Progenitor cell of endocrine pancreas (in vitro differentiated cells): ENCODE measurements at regions not wholly inside any gene's neighbourhood (a gene's known extent, or its start where the extent isn't known, plus 50 kb on each side); places are given as distances from the start of the nearest gene placed in this dataset.

Experiments used
- DNase-seq: peaks from one replicate; pipeline ENCODE4 v3.0.0; 2021; ENCODE audit warnings: low spot score; ENCODE audit not compliant: unreplicated experiment
- H3K27ac Mint-ChIP-seq: 2 replicates; pipeline ENCODE4 v1.8.0; 2021; ENCODE audit warnings: mild to moderate bottlenecking, moderate library complexity, mixed read lengths
- H3K27me3 Mint-ChIP-seq: 2 replicates; pipeline ENCODE4 v1.8.0; 2021; ENCODE audit warnings: mixed read lengths
- H3K36me3 Mint-ChIP-seq: 2 replicates; pipeline ENCODE4 v1.8.0; 2022; ENCODE audit warnings: mixed read lengths; ENCODE audit not compliant: insufficient read depth
- H3K4me1 Mint-ChIP-seq: 2 replicates; pipeline ENCODE4 v1.8.0; 2021; ENCODE audit warnings: low read depth, mixed read lengths
- H3K4me3 Mint-ChIP-seq: 2 replicates; pipeline ENCODE4 v1.8.0; 2021; ENCODE audit warnings: low read depth, mild to moderate bottlenecking, moderate library complexity, mixed read lengths
- H3K9me3 Mint-ChIP-seq: 2 replicates; pipeline ENCODE4 v1.8.0; 2021; ENCODE audit warnings: low read depth, mixed read lengths
- CTCF ChIP-seq: fragments of 200-600 bp; sonication (generic); IDR thresholded peaks from one replicate; pipeline ENCODE4 v1.5.0; 2021; ENCODE audit warnings: antibody characterized with exemption, mild to moderate bottlenecking; ENCODE audit not compliant: unreplicated experiment

DNA sequence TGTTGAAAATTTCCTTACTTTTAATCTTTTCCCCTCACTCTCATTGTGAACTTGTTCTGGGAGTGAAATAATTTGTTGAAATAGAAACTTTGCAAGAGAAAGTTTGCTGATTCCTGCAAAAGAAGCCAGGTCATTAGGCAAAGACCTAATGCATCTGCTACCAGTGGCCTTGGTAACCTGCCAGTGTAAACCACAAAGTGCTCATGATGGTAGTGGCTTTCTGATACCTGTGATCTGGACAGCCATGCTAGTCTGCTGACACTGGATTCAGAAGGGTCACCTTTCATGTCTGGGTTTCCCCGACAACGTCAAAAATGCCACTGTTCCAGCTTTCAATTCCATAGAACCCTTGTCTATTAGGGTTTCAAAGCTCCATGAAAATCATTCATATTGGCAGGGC, 123.7 kb upstream of the MCTP2 start:
- H3K4me1 Mint-ChIP-seq: peaks cover 41% of the 10 kb centered on the region
- H3K27ac Mint-ChIP-seq: no peak overlapping the region
- peaks cover 6% of the 10 kb centered on the region for H3K27me3 Mint-ChIP-seq
- peaks cover 6% of the 10 kb centered on the region for H3K9me3 Mint-ChIP-seq
- DNase-seq: no peak
- no peak overlapping the region for H3K4me3 Mint-ChIP-seq
- H3K36me3 Mint-ChIP-seq: no peaks in the 10 kb centered on the region
- no peak for TF ChIP-seq CTCF

- Mint-ChIP-seq H3K4me3 (no peak overlapping the region), H3K27ac (no peak overlapping the region), H3K9me3 (peaks cover 6% of the 10 kb centered on the region), H3K36me3 (no peaks in the 10 kb centered on the region), H3K4me1 (peaks cover 34% of the 10 kb centered on the region), H3K27me3 (peaks cover 11% of the 10 kb centered on the region)
- no peak for DNase-seq
- no peak for TF ChIP-seq CTCF
Observed at GRCh38 chr15:94105760-94106159, 125.6 kb upstream of the MCTP2 start.

GRCh38 chr15:94100863-94101262, 130.5 kb upstream of the MCTP2 start:
- H3K27ac Mint-ChIP-seq: no peak overlapping the region

GRCh38 chr15:94099574-94099960, 131.8 kb upstream of the MCTP2 start:
- Mint-ChIP-seq H3K4me3 (no peak overlapping the region), H3K36me3 (no peaks in the 10 kb centered on the region), H3K9me3 (peaks cover 6% of the 10 kb centered on the region), H3K27me3 (peaks cover 18% of the 10 kb centered on the region), H3K4me1 (peaks cover 10% of the 10 kb centered on the region), H3K27ac (no peak overlapping the region)
- TF ChIP-seq CTCF: no peak
- no peak for DNase-seq

More at GRCh38 chr15:94100863-94101262, 130.5 kb upstream of the MCTP2 start:
- Mint-ChIP-seq H3K36me3 (no peaks in the 10 kb centered on the region), H3K4me3 (no peak overlapping the region), H3K4me1 (peaks cover 11% of the 10 kb centered on the region), H3K27me3 (peaks cover 19% of the 10 kb centered on the region), H3K9me3 (peaks cover 6% of the 10 kb centered on the region)
- TF ChIP-seq CTCF: no peak
- DNase-seq: no peak

DNA sequence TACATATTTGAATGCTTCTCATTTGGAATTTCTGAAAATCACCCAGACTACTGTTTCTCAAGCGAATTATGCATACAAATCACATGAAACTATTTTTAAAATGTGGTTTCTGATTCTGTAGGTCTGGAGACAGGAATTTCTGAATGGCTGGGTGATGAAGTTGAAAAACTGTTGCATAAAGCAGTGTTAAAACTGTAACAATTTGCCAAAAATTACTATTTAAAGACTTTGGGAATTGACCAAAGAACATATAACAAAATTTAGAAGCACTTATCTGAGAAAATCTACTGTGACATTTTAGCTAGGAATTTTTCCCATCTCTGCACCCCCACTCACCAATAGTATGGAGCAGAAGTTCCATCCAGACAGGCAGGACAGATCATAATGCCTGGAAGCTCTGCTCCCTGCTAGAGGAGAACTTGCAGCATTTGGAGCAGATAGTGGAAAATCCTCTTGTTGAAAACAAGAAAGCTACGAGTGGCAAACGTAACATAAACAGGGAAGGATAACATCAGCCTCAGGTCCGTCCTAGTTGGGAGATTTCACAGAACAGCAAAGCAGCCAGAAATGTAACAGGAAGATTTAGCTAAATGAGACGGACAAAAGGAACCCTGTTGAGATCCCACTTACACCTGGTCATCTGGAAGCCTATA, 132.3 kb upstream of the MCTP2 start:
- Mint-ChIP-seq H3K4me3 (no peak overlapping the region), H3K36me3 (no peaks in the 10 kb centered on the region), H3K4me1 (peaks cover 10% of the 10 kb centered on the region), H3K27ac (no peak overlapping the region), H3K27me3 (peaks cover 18% of the 10 kb centered on the region), H3K9me3 (peaks cover 2% of the 10 kb centered on the region)
- DNase-seq: no peak
- no peak for TF ChIP-seq CTCF
